Heart right ventricle (tissue), 16 donors: ENCODE measurements at regions not wholly inside any gene's neighbourhood (a gene's known extent, or its start where the extent isn't known, plus 50 kb on each side); places are given as distances from the start of the nearest gene placed in this dataset.

Source experiments
- ATAC-seq, 8 donors: fragments of 200-7000 bp; cut with Tn5 transposase; one replicate each; pipeline ENCODE4 v1.9.1; 2020; ENCODE audit warnings: mild to moderate bottlenecking in 8 of 8, moderate library complexity in 8 of 8, moderate number of reproducible peaks in 1 of 8
- DNase-seq, 2 donors: peaks; one replicate each; pipeline ENCODE4 v3.0.0-alpha.2; 2020
- H3K27ac ChIP-seq, 10 donors: fragments of 200-600 bp; sonication (generic) in 2 of 10; one replicate each; pipeline versions ENCODE4 v1.5.0 to v1.8.0; 2020 to 2022; ENCODE audit warnings: mild to moderate bottlenecking in 3 of 10
- H3K27me3 ChIP-seq, 7 donors: fragments of 200-600 bp; one replicate each; pipeline ENCODE4 v1.8.0; 2021 to 2022; ENCODE audit warnings: mild to moderate bottlenecking in 2 of 7
- H3K36me3 ChIP-seq, 9 donors: fragments of 200-600 bp; sonication (generic) in 1 of 9; one replicate each; pipeline versions ENCODE4 v1.5.0 to v1.8.0; 2020 to 2022; ENCODE audit warnings: mild to moderate bottlenecking in 2 of 9
- H3K4me1 ChIP-seq, 9 donors: fragments of 200-600 bp; sonication (generic) in 1 of 9; one replicate each; pipeline versions ENCODE4 v1.5.0 to v1.8.0; 2020 to 2022; ENCODE audit warnings: mild to moderate bottlenecking in 4 of 9
- H3K4me3 ChIP-seq, 10 donors: fragments of 200-600 bp; sonication (generic) in 2 of 10; one replicate each; pipeline versions ENCODE4 v1.5.0 to v1.8.0; 2020 to 2022; ENCODE audit warnings: mild to moderate bottlenecking in 7 of 10, moderate library complexity in 2 of 10
- H3K9me3 ChIP-seq, 11 donors: fragments of 200-600 bp in 10 of 11; sonication (generic) in 2 of 11; one replicate each; pipeline versions ENCODE4 v1.5.0 to v1.8.0; 2013 to 2022; ENCODE audit warnings: mild to moderate bottlenecking in 2 of 11, control low read depth in 1 of 11, moderate library complexity in 1 of 11
- WGBS, 2 donors: extraction: QIAGEN DNeasy Blood & Tissue Kit; methylation state at CpG; one replicate each; pipeline ENCODE4 v1.1.7; 2013; ENCODE audit warnings: inconsistent platforms in 1 of 2; 5-methylcytosine and 5-hydroxymethylcytosine counted together
- intact Hi-C, 10 donors: fragments of 100-400 bp; cut with DNase I; formaldehyde crosslinking; loops; one replicate each; pipeline versions ENCODE4 v1.11.1 to v1.14.2; 2022
- TF ChIP-seq, protein P1 (sequence below), 9 donors: fragments of 200-600 bp; sonication (generic) in 2 of 9; IDR thresholded peaks; one replicate each; pipeline versions ENCODE4 v1.5.0 to v1.8.0; 2021 to 2022; ENCODE audit warnings: antibody characterized with exemption in 9 of 9, mild to moderate bottlenecking in 5 of 9, moderate library complexity in 1 of 9
- donor health status: Arrhythmogenic right ventricular cardiomyopathy.
- donor health status: ischemic (EF 13 %, LVEDD 7.1; RV severe dilation, severe dysfunction).
- donor health status: healthy with polysubstance abuse.
- donor health status: DM: no; HTN: yes; CAD: no.
- donor health status: DM: no; HTN: no; CAD: no.
- donor health status: ischemic (EF 25% LVEDD 6.9; RV normal size, moderate dysfunction).
- donor health status: ischemic (EF 25% LVEDD 5.7; RV mildly dilated, moderate dysfunction).
- donor health status: healthy.
- donor health status: DM: yes; HTN: yes; CAD: no.
- donor health status: Ischemic cardiomyopathy.
- donor health status: ischemic (EF 35%, LVEDD 5.7; RV mildly dilated, moderate dysfunction).
- donor health status: nonischemic (EF 11% LVEDD 7.7; RV severe dilation, severe dysfunction).
- donor health status: DM: yes; HTN: yes; CAD: no.
- donor health status: PGD.
- donor health status: ischemic (EF 29% LVEDD 5.4; RV normal size, mild dysfunction).
- donor health status: nonischemic (EF 23%, LVEDD 6.1; RV moderate dilation, normal function).

- H3K27me3 ChIP-seq = no peaks in the 10 kb centered on the region
- H3K27ac ChIP-seq = peak overlapping the region; percentile 41 to 93 (median 78)
- 83 to 91% methylated on average over 4 of the region's 4 CpGs for WGBS, 2 donors
- TF ChIP-seq, protein P1, sequence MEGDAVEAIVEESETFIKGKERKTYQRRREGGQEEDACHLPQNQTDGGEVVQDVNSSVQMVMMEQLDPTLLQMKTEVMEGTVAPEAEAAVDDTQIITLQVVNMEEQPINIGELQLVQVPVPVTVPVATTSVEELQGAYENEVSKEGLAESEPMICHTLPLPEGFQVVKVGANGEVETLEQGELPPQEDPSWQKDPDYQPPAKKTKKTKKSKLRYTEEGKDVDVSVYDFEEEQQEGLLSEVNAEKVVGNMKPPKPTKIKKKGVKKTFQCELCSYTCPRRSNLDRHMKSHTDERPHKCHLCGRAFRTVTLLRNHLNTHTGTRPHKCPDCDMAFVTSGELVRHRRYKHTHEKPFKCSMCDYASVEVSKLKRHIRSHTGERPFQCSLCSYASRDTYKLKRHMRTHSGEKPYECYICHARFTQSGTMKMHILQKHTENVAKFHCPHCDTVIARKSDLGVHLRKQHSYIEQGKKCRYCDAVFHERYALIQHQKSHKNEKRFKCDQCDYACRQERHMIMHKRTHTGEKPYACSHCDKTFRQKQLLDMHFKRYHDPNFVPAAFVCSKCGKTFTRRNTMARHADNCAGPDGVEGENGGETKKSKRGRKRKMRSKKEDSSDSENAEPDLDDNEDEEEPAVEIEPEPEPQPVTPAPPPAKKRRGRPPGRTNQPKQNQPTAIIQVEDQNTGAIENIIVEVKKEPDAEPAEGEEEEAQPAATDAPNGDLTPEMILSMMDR (IDR thresholded peaks at IDR 0.05) = no peak
- intact Hi-C loops = loop anchor here in 3 of 10 donors (5.0 to 10.0 kb wide), 5 partner anchors 43 to 177 kb away; partner anchors contain the start of gene PELI1 (in 1 of the 3)
- ATAC-seq (peak in 1 of 8 donors; percentile 4), DNase-seq (no peak)
- peak overlapping the region in 8 of 10 donors; percentile 30 to 59 (median 57) for H3K4me3 ChIP-seq
- peaks cover 3 to 28% (median 16%) of the 10 kb centered on the region in 9 donors for H3K4me1 ChIP-seq
- H3K36me3 ChIP-seq = no peaks in the 10 kb centered on the region
- H3K9me3 ChIP-seq = no peaks in the 10 kb centered on the region
These were observed 84.7 kb upstream of the PELI1 start for GRCh38 chr2:64228918-64229317.

GRCh38 chr2:64230540-64230939 lies 86.3 kb upstream of the PELI1 start:
- no peak overlapping the region for H3K4me3 ChIP-seq
- H3K4me1 ChIP-seq = peaks cover 3 to 27% (median 16%) of the 10 kb centered on the region in 9 donors
- H3K27me3 ChIP-seq = no peaks in the 10 kb centered on the region
- H3K36me3 ChIP-seq = no peaks in the 10 kb centered on the region
- no peak overlapping the region for H3K27ac ChIP-seq
- DNase-seq (no peak), ATAC-seq (no peak)
- TF ChIP-seq, protein P1 (IDR thresholded peaks at IDR 0.05) = no peak
- no peaks in the 10 kb centered on the region for H3K9me3 ChIP-seq
- intact Hi-C loops = no loop called here

GRCh38 chr2:64232266-64232665 lies 88.0 kb upstream of the PELI1 start:
- no peak for ATAC-seq
- intact Hi-C loops = no loop called here
- WGBS, 2 donors = 94 to 96% methylated on average over 2 of the region's 2 CpGs

DNA sequence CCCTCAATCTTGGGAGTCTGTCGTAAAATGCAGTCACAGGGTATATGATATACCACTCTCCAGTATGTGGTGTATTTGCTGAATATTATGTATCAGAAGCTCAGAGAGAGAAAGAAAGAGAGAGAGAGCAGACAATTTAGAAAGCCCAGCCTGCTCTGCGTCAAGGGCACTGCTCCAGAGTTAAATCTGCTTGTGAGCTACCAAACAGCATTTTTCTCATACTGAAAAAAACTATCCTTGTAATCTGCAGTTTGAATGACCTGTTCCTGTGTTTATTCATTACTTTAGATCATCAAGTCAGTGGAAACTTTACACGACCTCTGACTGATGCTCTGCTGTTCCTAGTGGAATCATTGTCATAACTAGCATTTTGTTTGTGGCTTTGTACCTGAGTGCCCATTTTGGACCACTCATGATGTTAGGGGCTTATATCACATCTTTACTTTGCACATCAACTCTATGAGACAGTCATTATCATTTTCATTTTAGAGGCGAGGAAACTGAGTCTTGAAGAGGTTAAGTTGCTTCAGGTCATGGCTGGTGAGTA lies 89.2 kb upstream of the PELI1 start:
- H3K36me3 ChIP-seq = no peaks in the 10 kb centered on the region
- DNase-seq (no peak), ATAC-seq (no peak)
- no peak overlapping the region for H3K27ac ChIP-seq
- no peaks in the 10 kb centered on the region for H3K9me3 ChIP-seq
- no peak overlapping the region for H3K4me3 ChIP-seq
- peaks cover 3 to 36% (median 19%) of the 10 kb centered on the region in 9 donors for H3K4me1 ChIP-seq
- intact Hi-C loops = no loop called here
- WGBS, 2 donors = 74 to 84% methylated on average over 4 of the region's 4 CpGs
- TF ChIP-seq, protein P1 (IDR thresholded peaks at IDR 0.05) = no peak
- no peaks in the 10 kb centered on the region for H3K27me3 ChIP-seq

More at GRCh38 chr2:64232266-64232665, 88.0 kb upstream of the PELI1 start:
- TF ChIP-seq, protein P1 (IDR thresholded peaks at IDR 0.05) = no peak
- Histone ChIP-seq H3K4me3 (no peak overlapping the region), H3K9me3 (no peaks in the 10 kb centered on the region), H3K36me3 (no peaks in the 10 kb centered on the region), H3K4me1 (peaks cover 3 to 33% (median 16%) of the 10 kb centered on the region in 9 donors), H3K27ac (no peak overlapping the region), H3K27me3 (no peaks in the 10 kb centered on the region)
- DNase-seq = no peak
